Activated naive CD4-positive, alpha-beta T cell treated with anti-CD3 and anti-CD28 coated beads, Interleukin-2, amount 50 U/mL, for 72 hours (primary cell): ENCODE measurements at regions not wholly inside any gene's neighbourhood (a gene's known extent, or its start where the extent isn't known, plus 50 kb on each side); places are given as distances from the start of the nearest gene placed in this dataset.

Experiments
- ATAC-seq, 2 donors: fragments of 150-1000 bp; cut with Tn5 transposase; 2 replicates each; pipeline ENCODE4 v1.10.0; 2021; ENCODE audit warnings: mild to moderate bottlenecking in 2 of 2, moderate library complexity in 2 of 2
- DNase-seq, 2 donors: peaks; one replicate each; pipeline ENCODE4 v3.0.0; 2021 to 2022; ENCODE audit warnings: low spot score in 2 of 2
- H3K27ac Mint-ChIP-seq, 2 donors: one replicate each; pipeline ENCODE4 v1.8.0; 2022; ENCODE audit warnings: mild to moderate bottlenecking in 2 of 2, mixed read lengths in 2 of 2
- H3K36me3 Mint-ChIP-seq, 2 donors: one replicate each; pipeline ENCODE4 v1.8.0; 2022; ENCODE audit warnings: mixed read lengths in 2 of 2
- H3K9me3 Mint-ChIP-seq, 2 donors: one replicate each; pipeline ENCODE4 v1.8.0; 2022; ENCODE audit warnings: mixed read lengths in 2 of 2

GRCh38 chr20:21862259-21862946 is 156.9 kb downstream of the PAX1 start:
- no peak for ATAC-seq
- no peaks in the 10 kb centered on the region for H3K36me3 Mint-ChIP-seq
- peaks cover 21 to 23% of the 10 kb centered on the region in 2 donors for H3K9me3 Mint-ChIP-seq
- no peak for DNase-seq
- no peak overlapping the region for H3K27ac Mint-ChIP-seq

DNA sequence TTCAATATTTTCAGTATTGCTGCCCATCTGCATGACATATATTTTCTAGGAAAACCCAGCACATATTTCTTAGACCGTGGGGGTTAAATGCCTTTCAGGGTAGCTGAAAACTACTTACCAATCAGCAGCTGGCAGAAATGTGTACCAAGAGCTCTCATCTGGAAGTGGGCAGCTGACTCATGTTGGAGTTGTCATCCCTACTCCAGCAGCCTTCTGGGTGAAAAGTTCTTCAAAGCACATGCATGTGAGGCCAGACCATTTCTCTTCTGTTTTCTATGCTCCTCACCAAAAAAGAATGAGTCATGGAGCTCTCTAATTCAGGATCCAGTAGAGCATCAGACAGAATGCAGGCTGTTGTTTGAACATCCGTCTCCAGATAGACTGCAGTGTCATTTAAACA is 135.5 kb downstream of the PAX1 start:
- ATAC-seq (no peak), DNase-seq (no peak)
- Mint-ChIP-seq H3K9me3 (peaks cover 7 to 25% of the 10 kb centered on the region in 2 donors), H3K36me3 (no peaks in the 10 kb centered on the region), H3K27ac (no peak overlapping the region)

GRCh38 chr20:21839982-21840381 is 134.5 kb downstream of the PAX1 start:
- Mint-ChIP-seq H3K9me3 (peaks cover 4 to 19% of the 10 kb centered on the region in 2 donors), H3K36me3 (no peaks in the 10 kb centered on the region), H3K27ac (no peak overlapping the region)
- ATAC-seq, result no peak
- DNase-seq, result no peak

GRCh38 chr20:21836346-21836745 is 130.9 kb downstream of the PAX1 start:
- H3K36me3 Mint-ChIP-seq, result no peaks in the 10 kb centered on the region
- no peak for ATAC-seq
- peaks cover 0 to 2% of the 10 kb centered on the region in 2 donors for H3K9me3 Mint-ChIP-seq
- H3K27ac Mint-ChIP-seq, result no peak overlapping the region
- no peak for DNase-seq

GRCh38 chr20:21835042-21835441 is 129.6 kb downstream of the PAX1 start:
- DNase-seq, result no peak
- Mint-ChIP-seq H3K36me3 (no peaks in the 10 kb centered on the region), H3K27ac (no peak overlapping the region), H3K9me3 (peaks cover 0 to 2% of the 10 kb centered on the region in 2 donors)
- no peak for ATAC-seq

- peak overlapping the region in 1 of 2 donors; percentile 79 for H3K27ac Mint-ChIP-seq
- ATAC-seq (no peak), DNase-seq (no peak)
- H3K9me3 Mint-ChIP-seq, result peaks cover 0 to 2% of the 10 kb centered on the region in 2 donors
- H3K36me3 Mint-ChIP-seq, result no peaks in the 10 kb centered on the region
These were observed 127.2 kb downstream of the PAX1 start for GRCh38 chr20:21832442-21833385.

DNA sequence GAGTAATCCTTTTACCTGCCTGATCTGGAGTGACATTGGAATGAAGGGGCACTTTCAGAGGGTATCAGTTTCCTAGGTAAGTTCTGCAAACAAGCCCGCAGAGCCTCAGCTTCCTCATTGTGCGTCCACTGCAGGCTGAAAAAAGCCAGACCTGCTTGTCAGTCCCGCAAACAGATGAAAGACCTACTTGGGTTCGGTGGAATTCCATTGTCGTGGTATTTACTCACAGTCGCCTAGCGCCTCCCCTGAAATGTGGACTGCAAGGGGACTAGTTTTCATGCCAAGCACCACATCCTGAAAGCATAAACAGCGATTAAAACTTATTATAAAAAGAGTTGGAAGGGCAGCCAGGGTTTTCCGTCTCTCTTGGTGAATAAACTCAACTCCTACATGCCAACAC is 121.5 kb downstream of the PAX1 start:
- peaks cover 0 to 4% of the 10 kb centered on the region in 2 donors for H3K9me3 Mint-ChIP-seq
- ATAC-seq (no peak), DNase-seq (no peak)
- no peak overlapping the region for H3K27ac Mint-ChIP-seq
- H3K36me3 Mint-ChIP-seq, result no peaks in the 10 kb centered on the region

- Mint-ChIP-seq H3K36me3 (no peaks in the 10 kb centered on the region), H3K9me3 (peaks cover 0 to 4% of the 10 kb centered on the region in 2 donors), H3K27ac (no peak overlapping the region)
- DNase-seq (no peak), ATAC-seq (no peak)
These were observed 115.9 kb downstream of the PAX1 start for GRCh38 chr20:21821358-21821757.

- Mint-ChIP-seq H3K27ac (no peak overlapping the region), H3K9me3 (peaks cover 0 to 7% of the 10 kb centered on the region in 2 donors), H3K36me3 (no peaks in the 10 kb centered on the region)
- ATAC-seq, result no peak
- DNase-seq, result no peak
These were observed 115.2 kb downstream of the PAX1 start for GRCh38 chr20:21820688-21821087.

DNA sequence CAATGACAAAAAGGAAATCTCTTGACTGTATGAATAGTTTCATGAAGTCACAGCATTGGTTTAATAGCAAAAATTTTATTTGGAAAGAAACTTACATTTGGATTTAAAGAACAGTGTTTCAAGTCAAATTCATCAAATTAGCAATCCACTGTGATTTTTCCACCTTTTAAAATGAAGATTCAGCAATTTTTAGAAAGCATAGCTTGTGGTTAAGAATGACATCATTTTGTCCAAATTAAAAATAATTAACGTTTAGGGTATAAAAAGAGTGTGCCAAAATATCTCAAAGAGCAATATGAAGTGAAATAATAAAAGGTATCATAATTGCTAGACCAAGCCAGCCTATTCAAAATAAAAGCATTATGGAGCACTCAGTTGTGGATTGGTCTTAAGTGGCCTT is 114.6 kb downstream of the PAX1 start:
- H3K27ac Mint-ChIP-seq, result no peak overlapping the region
- DNase-seq (no peak), ATAC-seq (no peak)
- no peaks in the 10 kb centered on the region for H3K36me3 Mint-ChIP-seq
- peaks cover 0 to 10% of the 10 kb centered on the region in 2 donors for H3K9me3 Mint-ChIP-seq

DNA sequence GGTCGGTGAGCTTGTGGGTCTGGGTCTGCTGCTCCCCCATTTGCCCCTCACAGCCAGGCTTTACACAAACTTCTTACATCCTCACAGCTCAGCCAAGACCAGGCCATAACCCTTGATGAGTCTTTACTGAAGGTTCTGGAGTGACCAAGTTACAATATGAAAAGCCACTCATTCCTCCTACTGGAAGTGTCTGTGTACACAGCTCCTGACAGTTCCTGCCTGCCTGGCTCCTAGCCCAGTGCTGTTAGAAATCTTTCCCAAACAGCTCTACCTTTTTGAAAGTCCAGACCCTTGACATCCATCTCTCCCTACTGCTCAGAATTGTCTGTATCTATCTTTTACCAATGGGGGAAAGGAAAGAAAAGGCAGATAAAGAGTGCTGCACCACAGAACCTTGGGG is 106.9 kb downstream of the PAX1 start:
- Mint-ChIP-seq H3K27ac (no peak overlapping the region), H3K36me3 (peaks cover 0 to 6% of the 10 kb centered on the region in 2 donors), H3K9me3 (peaks cover 15% of the 10 kb centered on the region in 2 donors)
- DNase-seq, result no peak
- ATAC-seq, result no peak

- Mint-ChIP-seq H3K27ac (no peak overlapping the region), H3K9me3 (peaks cover 14 to 19% of the 10 kb centered on the region in 2 donors), H3K36me3 (peaks cover 0 to 6% of the 10 kb centered on the region in 2 donors)
- DNase-seq (no peak), ATAC-seq (no peak)
These were observed 104.6 kb downstream of the PAX1 start for GRCh38 chr20:21809961-21810523.

DNA sequence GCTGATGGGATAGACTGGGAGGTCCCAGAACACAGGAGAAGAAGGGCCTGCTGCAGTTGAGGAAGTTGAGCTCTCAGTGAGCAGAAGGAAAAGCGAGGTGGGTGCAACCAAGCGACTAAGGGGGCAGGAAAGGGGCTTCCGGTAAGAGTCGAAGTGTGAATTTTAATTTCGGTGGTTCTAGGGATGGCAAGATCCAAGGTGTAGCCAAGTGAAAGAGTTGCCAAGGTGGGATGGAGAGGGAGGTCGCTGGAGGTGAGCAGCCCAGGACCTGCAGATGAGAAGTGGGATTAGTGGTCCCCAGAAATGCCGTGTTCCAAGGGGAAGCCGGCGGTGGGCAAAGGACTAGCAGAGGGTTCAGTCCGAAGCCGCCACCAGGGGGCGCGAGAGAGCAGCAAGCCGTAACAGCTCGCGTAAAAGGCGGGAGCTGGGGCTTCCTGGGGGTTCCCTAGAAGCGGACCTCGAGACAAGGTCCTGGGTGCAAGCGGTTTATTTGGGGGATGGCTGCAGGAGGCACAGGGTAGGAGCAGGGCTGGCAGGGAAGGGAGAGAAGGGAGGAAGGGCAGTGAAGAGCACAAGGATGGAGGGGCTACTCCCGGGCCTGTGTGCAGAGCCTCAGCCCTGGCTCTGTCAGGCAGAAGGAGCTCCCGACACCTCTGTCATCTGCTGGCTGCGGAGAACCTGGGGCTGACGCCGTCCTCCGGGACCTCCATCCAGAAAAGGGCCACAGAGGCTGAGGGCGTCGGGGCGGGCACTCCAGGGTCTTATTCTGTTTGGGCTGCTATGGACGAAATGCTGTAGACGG is 103.6 kb downstream of the PAX1 start:
- Mint-ChIP-seq H3K9me3 (peaks cover 12 to 18% of the 10 kb centered on the region in 2 donors), H3K27ac (peak overlapping the region in 1 of 2 donors; percentile 65), H3K36me3 (peaks cover 0 to 6% of the 10 kb centered on the region in 2 donors)
- DNase-seq (peak in 1 of 2 donors; percentile 49), ATAC-seq (no peak)

GRCh38 chr20:21808139-21808538 is 102.7 kb downstream of the PAX1 start:
- DNase-seq, result no peak
- ATAC-seq, result no peak
- peaks cover 9 to 13% of the 10 kb centered on the region in 2 donors for H3K9me3 Mint-ChIP-seq
- peaks cover 0 to 6% of the 10 kb centered on the region in 2 donors for H3K36me3 Mint-ChIP-seq
- H3K27ac Mint-ChIP-seq, result no peak overlapping the region

DNA sequence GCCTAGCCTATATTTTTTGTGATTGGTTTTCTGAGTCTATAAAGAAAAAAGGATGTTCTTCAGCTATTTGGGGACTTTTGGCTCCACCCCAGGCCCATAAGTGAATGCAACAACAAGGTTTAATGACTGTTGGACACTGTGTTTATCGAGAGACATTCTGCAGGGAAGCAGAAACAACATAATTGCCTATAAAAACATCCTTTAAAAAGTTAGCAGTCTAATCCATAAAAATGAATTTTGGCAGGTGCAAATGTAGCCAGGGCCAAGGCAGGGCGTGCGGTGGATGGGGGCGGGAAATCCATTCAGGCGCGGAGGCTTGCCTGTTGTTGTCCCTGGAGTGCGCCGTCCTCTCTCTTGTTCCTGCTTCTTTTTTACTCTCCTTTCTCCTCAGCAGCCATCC is 99.3 kb downstream of the PAX1 start:
- ATAC-seq (no peak), DNase-seq (no peak)
- no peak overlapping the region for H3K27ac Mint-ChIP-seq
- H3K36me3 Mint-ChIP-seq, result peaks cover 0 to 6% of the 10 kb centered on the region in 2 donors
- H3K9me3 Mint-ChIP-seq, result peaks cover 13% of the 10 kb centered on the region in 2 donors

- DNase-seq (no peak), ATAC-seq (no peak)
- H3K36me3 Mint-ChIP-seq, result no peaks in the 10 kb centered on the region
- peaks cover 12 to 13% of the 10 kb centered on the region in 2 donors for H3K9me3 Mint-ChIP-seq
- no peak overlapping the region for H3K27ac Mint-ChIP-seq
These were observed 95.7 kb downstream of the PAX1 start for GRCh38 chr20:21801193-21801592.
